HG03196 (cell line): ENCODE measurements at regions not wholly inside any gene's neighbourhood (a gene's known extent, or its start where the extent isn't known, plus 50 kb on each side); places are given as distances from the start of the nearest gene placed in this dataset.

Source experiments
- ATAC-seq: cut with Tn5 transposase; IDR thresholded peaks from one replicate; pipeline ENCODE4 v1.9.1; 2021; ENCODE audit not compliant: unreplicated experiment

DNA sequence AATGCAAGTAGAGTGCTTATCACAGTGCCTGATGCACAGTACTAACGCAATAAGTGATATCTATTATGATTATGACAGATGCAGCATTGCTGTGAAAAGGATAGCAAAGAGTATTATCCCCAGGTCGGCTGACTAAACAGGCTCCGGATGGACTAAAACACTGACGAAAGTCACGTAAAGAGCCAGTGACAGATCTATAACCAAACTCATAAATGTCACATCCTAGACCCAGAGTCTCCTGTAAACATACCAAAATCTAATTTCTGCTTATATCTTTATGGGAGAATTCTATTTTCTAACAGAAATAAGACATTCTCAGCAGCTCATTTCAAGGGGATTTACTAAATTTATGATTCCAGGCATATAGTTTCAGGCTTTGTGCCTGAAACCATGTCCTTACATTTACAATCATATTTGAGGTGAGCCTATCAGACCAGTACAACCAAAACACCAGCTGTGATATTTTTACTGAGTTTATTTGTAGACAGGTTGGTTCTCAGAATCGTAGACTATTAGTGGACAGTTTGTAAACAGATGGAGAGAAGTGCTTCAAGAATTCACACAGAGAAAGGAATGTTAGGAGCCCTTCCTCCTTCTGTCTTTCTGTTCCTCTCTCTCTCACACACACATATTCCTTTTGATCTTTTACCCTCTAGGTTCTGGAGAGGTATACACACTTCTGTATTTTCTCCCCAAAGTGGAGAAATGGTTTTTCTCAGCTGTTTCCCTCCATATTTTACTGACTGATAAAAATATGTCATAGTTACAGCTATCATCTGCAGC, 52.4 kb upstream of the WDR26 start:
- no peak for ATAC-seq

DNA sequence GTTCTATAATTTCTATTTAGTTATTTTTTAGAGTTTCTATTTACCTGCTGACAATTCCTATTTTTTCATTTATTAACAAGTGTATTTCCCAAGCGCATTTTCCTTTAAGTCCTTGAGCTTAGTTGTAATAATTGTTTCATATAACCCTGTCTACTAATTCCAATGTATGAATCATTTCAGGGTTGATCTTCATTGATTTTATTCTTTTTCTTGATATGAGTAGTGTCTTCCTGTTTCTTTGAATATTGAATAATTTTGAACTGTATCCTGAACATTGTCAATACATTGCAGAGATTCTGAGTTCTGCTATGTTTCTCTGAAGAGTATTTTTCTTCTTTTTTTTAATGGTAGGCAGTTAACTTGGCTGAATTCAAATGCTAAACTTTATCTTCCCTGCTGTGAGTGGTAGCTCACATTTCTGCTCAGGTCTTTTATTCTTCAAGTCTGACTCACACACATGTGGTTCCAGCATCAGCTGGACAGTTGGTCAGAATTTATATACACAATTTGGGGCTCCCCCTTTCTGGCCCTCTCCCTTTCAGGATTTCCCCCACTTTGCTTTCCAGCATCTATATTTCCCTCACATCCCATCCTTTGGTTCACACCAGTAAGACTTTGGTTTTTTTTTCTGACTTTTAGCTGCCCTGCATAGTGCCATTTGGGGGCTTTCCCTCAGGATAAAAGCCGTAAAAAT, 54.4 kb upstream of the WDR26 start:
- peak; percentile 48 for ATAC-seq

DNA sequence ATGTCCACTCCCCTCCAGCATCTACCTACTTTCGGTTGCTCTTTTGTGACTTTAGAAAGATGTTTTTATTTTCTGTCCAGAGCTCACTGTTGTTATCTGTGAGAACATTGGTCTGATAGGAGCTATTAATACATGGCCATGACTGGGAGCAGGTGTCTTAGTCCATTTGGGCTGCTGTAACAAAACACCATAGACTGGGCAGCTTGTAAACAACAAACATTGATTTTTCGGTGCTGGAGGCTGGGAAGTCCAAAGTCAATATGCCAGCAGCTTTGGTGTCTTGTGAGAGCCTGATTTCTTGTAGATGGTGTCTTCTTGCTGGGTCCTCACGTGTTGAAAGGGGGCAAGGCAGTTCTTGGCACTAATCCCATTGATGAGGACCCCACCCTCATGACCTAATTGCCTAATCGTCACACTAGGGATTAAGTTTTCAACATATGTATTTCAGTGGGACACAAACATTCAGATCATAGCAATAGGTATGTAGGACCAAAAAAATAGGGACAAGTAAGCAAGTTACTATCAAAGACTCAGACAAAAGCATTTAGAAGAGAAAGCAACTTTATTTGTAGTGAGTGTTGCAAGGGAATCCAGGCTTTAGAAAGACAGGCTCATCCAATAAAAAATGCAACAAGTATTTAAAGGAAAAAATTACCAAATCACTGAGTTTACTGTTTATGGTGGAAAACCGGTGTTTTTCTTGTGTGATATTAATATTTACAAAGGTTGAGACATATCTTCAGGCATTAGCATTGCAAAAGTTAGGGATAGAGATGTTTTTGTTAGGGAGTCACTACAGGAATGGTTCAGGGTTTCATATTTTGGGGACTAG, 55.2 kb upstream of the WDR26 start:
- peak; percentile 10 for ATAC-seq

DNA sequence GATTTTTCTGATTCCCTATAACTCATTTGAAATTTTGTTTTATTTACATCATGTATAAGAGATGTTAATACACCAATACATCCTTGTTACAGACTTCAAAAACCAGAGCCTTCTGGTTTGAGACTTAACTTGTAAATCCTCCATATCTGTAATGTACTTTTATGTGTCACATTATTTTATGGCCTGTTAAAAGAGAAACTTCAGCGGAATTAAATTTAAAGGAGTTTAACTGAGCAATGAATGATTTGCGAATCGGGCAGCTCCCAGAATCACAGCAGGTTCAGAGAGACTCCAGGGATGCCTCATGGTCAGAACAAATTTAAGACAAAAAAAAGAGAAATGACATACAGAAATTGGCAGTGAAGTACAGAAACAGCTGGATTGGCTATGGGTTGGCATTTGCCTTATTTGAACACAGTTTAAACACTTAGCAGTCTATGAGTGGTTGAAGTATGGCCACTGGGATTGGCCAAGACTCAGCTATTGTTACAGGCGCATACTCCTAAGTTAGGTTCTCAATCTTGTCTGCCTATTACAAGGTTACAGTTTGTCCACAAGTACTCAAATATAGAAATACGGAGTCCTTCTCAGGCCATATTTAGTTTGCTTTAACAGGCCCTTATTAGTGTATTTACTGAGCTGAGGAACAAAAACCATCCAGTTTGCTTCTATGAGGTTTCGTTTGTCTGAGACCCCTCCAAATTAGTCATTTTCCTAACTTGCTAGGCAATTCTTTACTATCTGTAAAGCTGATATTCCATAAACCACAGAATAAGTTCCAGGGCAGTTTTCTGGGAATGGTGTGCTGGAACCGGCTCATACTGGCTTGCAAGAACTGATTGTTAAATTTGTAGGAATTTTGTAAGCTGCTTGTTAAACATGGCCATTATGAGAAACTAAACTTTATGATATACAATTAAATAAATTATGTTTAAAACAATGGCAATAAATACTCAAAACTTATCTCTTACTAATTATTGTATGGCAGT, 56.2 kb upstream of the WDR26 start:
- ATAC-seq = no peak

DNA sequence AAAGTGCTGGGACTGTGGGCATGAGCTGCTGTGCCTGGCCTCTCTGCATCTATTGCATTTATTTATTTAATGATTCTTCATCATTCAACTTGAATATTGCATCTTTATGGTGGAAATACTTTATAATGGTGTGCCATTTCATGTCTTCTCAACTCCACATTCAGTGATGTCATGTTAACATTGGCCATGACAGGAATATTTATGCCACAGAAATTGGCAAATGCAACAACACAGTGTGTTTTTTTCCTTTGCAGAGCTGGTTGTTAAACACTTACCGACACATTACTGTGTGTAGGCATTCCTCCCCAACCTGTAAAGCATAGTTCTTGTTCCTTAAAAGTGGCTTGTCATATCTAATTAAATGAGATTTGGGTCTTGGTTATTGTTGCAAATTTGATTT, 57.4 kb upstream of the WDR26 start:
- no peak for ATAC-seq

DNA sequence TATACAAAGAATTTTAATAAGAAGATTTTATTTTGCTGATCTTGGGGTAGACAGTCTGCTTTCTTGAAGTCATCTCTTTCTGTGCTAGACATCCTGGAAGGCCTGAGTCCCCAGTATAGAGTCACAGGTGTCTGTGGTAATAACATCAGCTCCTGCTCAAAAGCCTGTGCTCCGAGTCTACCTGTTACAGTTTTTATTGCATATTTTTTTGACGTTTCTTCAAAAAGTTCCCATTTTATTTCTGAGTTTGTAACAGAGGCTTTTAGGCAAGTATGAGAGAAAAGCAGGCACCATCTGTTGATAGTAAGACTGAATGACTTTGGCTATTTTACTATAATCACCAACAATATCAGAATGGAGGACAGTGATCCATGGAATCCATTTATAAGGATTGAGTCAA, 58.0 kb upstream of the WDR26 start:
- no peak for ATAC-seq

DNA sequence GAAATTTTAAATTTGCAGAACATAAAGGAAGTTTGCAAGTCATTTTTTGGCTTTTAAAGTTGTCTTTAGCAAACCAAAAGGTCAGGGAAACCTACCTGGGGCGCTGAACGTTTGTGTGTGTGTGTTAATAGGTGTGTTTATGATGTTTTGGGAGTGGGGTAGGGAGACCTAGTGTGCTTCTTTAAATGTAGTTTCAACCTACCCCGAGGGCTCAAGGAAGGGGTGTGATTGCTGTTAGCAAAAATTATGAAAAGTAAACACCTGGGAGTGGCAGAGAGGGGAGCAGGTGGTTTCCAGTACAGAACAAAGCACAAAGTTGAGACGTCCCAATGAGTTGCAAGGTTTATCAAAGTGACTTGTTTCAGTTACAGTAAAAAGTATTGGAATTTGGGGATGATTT, 58.7 kb upstream of the WDR26 start:
- no peak for ATAC-seq

DNA sequence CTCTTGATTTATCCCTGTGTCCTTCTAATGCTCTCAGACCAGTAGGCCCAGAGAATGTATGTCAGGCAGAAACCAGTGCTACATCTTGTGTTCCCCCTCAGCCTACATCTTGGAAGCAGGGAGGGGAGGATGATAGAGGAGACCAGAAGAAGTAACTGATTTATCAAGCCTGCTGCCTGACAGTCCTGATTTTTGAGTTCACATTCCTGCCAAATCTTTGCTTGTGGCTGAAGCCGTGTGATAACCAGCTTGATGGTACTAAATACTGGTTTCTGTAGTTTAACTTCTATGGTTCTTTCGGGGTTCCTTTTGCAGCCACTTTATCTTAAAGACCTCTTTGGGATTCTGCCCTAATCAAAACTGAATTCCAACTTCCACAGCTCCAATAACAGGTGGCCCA, 59.7 kb upstream of the WDR26 start:
- no peak for ATAC-seq

DNA sequence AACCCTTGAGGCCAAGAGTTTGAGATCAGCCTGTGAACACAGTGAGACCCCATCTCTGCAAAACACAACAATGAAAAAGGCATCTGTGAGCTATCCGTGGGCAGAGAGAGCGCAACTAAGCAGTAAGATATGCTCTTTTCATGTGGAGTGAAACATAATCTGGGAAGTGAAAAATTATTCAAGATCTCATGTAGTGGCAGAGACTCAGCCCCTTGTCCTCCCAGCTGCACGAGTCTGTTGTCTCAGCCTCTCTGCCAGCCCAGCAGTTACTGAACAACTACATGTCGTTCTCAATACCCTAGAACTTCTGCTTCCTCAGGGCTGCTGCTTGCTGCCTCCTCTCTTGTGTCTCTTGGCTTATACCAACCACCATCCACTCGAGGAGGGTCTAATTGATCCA, 61.3 kb upstream of the WDR26 start:
- no peak for ATAC-seq

DNA sequence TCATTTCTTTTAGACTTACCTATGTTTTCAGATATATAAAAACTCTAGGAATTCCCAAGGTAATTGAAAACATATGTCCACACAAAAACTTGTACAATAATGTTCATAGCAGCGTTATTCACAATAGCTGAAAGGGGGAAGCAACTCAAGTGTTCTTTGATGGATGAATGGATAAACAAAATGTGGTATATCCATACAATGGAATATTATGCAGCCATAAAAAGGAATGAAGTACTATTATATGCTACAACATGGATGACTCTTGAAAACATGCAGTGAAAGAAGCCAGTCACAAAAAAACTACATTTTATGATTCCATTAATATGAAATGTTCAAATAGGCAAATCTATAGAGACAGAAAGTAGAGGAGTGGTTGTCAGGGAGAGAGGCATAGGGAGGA, 62.2 kb upstream of the WDR26 start:
- no peak for ATAC-seq

DNA sequence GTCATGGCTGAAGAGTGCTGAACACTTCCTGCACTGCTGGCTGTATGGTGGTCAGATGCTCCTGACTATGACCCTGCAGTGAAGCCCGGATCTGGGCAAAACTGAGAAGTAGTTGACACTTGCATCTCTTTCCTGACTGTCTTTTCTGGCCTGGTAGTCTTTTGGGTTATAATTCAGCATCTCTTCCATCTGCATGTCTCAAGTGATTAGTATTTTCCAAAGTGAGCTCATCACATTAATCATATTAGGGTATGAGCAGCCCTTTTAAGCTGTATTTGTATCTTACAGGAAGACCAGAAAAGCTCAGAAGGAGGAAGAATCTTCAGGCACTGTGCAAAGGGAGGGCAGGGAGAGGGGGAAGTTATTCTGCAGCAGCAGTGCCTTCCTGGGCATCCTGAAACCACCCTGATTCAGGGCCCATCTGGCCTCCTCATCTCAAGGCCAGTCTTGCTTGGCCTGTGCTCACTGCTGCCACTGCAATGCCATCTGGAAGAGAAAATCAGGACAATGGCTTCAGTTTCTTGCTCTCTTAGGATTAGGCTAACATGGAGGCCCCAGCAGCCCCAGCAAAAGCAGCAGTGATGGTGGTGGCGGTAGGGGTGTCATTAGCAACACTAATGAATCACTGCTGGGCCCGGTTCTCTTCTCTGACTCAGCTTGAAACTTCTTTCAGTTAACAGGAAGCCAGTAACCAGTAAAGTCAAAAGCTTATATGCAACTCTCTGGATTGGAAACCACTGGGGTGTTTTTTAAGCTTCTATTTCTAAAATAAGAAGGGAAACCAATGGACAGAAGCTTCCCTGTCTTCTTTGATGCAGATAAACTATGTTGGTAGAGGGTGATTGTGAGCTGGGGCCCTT, 63.3 kb upstream of the WDR26 start:
- peak; percentile 96 for ATAC-seq

DNA sequence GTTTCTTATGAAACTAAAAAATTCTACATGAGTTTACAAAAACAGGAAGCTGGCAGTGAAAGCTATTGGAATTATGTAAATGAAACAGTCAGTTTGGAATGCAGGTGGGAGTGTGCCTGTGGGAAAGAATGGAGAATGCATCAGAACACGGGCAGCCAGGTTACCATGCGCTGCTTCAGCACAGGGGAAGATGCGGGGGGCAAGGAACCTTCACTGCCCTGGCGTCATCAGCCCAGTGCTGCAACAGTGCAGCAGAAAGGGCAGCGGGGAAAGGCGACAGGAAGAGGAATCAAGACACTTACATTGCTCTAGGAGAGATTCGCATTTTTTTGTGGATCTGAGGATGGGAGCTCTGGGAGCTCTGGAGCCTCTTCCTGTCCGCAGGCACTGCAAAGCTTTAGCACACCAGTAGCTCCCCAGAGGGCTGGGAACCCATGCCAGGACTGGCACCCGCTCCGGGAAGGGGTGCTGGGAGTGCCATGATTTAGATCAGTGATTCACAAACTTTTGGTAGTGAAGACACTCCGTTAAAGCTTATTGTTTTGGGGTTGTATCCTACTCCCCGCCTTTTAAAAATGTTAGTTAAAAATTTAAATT, 64.1 kb upstream of the WDR26 start:
- ATAC-seq = no peak

DNA sequence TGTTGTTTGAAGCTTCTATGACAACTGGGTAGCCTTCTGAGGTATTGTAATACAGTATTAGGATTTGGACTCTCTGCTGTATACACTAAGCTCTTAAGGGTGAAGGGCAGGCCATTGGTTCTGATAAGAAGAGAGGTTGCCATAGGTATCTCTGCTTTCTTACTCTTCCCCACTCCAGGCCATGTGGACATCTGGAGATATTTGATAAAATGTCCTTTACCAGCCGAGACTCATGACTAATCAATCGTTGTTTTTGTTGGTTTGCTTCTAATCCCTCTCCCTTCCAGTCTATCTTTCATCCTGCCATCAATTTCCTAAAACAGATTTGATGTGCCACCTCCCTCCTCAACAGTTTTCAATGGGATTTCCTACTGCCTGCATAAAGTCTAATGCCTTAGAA, 64.6 kb upstream of the WDR26 start:
- ATAC-seq = no peak

DNA sequence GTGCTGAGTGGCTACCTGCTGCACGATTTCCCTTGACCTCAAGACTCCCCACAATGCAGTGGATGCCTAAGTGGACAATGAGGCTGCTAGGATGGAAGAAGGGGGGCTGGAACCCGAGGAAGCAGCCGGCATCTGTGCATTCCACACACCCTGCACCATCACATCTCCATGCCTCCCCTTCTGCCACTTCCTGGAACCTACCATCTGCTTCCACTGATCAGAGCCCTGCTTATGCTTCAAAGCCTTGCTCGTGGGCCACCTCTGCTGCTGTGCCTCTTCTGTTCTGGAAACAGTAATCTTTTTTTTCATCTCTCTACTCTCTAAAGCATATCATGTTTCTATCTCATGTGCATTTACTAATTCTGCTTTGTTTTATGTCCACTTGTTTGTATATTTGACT, 66.2 kb upstream of the WDR26 start:
- no peak for ATAC-seq

DNA sequence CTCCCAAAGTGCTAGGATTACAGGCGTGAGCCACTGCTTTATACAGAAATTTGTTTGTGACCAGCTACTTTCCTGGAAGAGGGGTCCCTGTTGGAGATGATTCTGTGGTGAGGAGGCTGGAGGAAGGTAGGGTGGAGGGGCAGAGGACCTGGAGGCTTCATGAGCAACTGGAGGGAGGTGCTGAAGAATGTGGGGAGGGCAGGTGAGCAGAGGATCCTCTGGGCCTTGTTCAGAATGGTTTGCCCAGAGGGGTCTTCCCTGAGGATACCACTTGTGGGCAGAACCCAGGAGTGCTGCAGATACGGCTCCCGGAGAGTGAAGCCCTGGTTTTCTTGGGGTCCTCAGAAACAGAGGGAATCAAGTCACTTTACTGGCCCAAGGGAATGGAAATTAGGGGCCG, 67.2 kb upstream of the WDR26 start:
- no peak for ATAC-seq

DNA sequence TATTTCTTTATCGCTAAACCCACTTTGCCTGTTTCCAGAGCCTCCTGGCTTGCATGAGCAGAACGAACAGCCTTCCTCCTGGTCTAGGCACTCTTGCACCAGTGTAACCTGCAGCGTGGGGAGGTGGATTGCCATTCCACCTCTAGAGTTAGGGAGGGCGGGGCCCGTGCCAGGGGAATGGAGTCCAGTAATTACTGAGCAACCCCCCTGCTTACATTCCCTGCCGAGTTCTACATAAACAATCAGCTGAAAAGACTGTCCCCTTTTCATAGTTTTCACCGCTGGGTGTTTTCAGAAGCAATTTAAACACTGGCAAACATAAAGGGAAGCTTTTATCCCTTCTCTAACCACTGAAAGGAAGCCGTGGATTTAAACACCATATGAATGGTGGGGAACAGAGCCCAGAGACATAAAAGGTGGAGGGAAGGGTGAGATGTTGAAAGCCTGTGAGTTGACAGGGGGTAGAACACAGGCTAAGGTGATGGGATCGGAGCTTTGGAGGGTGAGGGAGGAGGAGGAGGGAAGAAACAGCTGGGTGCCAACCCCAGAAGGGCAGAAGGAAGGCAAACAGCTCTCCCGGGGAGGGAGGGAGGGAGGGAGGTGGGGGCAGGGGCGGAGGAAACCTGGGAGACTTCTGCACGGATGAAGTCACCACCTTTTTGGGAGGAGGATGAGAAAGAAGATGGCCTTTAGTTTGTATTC, 68.0 kb upstream of the WDR26 start:
- no peak for ATAC-seq

DNA sequence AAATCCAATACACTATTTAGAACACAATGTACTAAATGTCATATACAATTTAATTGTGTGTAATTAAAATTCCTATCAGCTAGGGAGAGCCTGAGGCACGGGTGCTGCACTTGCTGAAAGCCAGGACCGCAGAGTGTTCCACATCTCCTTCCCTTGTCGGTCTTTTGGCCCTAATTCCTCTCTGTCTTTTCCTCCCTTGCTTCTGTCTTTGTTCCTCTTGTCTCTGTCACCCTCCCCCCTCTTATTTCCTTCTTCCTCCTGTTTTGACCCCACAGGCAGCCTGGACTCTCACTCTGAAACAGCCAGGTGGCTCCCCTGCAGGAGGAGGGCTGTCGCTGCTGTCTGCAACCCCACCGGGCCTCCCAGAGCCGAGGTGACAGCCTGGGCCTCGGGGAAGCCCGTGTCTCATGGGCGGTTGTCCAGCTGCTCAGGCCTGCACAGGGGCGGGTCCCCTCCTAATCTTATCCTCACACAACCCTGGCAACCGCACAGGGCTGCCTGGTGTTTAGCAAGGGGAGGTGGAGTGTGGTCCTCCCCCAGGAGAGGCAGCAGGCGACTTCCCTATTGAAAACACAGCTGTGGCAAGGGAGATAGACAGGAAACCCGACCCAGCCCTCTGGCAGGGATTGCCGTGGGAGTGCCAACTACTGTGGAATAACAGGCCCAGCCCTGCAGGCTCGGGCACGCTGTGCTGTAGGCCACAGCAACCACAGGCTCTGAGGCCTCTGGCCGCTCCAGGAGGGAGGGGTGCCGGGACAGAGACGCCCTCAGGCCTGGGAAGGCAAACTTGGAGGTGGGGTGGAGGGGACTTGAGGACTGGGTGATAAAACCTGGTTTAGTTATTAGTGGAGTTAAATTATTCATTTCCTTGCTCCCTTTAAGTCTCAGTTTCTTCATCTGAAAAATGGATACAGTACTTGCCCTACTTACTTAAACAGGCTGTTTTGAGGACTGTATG, 68.8 kb upstream of the WDR26 start:
- peak; percentile 90 for ATAC-seq
